ENCODE measurements at regions not wholly inside any gene's neighbourhood (a gene's known extent, or its start where the extent isn't known, plus 50 kb on each side); places are given as distances from the start of the nearest gene placed in this dataset.

DNA sequence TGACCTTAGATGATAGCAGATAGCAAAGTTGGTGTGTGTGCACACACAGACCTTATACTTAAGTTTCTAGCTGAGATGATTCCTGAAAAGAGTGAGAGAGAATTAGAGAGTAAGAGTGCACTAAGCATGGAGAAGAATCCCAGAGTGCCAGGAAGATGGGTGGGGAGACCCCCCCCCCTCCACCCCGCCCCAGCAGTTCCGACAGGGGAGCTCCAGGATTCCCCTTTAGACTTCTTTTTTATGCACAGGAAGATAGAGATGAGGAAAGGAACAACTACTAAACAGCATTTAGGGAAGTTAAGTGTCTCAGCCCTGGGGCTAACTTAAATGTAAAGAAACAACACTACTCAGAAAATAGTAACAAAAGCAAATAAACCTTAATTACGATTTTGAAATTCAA is 878.0 kb upstream of the GOT2 start:
- no peak for TF ChIP-seq CTCF (IDR thresholded peaks at IDR 0.05; ENCODE audit: low read depth, low read length)
- no peak for DNase-seq (ENCODE audit: extremely low read depth, low read depth)

GRCh38 chr16:59611556-59611955 is 877.4 kb upstream of the GOT2 start:
- no peak for TF ChIP-seq CTCF (IDR thresholded peaks at IDR 0.05; ENCODE audit: low read depth, low read length)
- DNase-seq (ENCODE audit: extremely low read depth, low read depth): no peak

- no peak for DNase-seq (ENCODE audit: extremely low read depth, low read depth)
- TF ChIP-seq CTCF (IDR thresholded peaks at IDR 0.05; ENCODE audit: low read depth, low read length): no peak
Measured at GRCh38 chr16:59605706-59606105, 871.6 kb upstream of the GOT2 start.

- DNase-seq (ENCODE audit: extremely low read depth, low read depth): no peak
- TF ChIP-seq CTCF (IDR thresholded peaks at IDR 0.05; ENCODE audit: low read depth, low read length): no peak
Measured at GRCh38 chr16:59604354-59604753, 870.2 kb upstream of the GOT2 start.

DNA sequence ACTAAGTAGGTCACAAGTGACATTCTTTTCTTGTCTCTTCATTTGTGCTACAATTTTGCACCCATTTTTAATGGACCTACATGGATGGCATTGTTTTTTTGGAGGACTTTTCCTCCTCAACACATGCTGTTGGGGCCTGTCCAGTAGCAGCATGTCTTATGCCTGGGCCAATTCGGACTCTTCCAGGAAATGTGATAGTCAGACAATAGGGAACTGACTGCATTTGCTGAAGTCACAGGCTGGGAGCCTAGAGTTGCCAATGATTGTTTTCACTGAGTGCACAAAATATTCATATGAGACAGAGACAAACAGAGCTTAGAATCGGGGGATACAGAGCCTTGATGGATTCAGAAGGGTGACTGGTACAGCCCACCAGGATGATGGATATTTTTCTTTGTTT is 867.3 kb upstream of the GOT2 start:
- no peak for TF ChIP-seq CTCF (IDR thresholded peaks at IDR 0.05; ENCODE audit: low read depth, low read length)
- no peak for DNase-seq (ENCODE audit: extremely low read depth, low read depth)

DNA sequence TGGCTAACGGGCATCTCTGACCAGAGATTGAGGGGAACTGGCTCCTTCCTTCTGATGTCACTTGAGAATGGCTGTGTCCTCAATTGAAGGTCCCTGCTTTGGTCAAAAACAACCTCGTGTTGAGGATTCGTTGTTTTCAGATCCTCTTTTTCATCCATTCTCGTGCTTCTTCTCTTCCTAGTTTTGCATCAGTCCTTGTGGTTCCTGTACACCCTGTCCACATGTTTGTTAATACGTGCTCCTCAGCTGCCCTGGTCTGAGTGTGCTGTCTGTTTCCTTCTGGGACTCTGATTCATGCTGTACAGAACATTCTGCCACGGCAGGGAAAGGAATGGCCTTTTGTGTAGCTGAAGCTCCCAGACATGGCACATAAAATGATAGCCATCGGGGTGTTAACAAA is 863.2 kb upstream of the GOT2 start:
- no peak for DNase-seq (ENCODE audit: extremely low read depth, low read depth)
- no peak for TF ChIP-seq CTCF (IDR thresholded peaks at IDR 0.05; ENCODE audit: low read depth, low read length)

GRCh38 chr16:59596693-59597092 is 862.6 kb upstream of the GOT2 start:
- no peak for TF ChIP-seq CTCF (IDR thresholded peaks at IDR 0.05; ENCODE audit: low read depth, low read length)
- DNase-seq (ENCODE audit: extremely low read depth, low read depth): no peak
